GM12864 (cell line): ENCODE measurements at regions not wholly inside any gene's neighbourhood (a gene's known extent, or its start where the extent isn't known, plus 50 kb on each side); places are given as distances from the start of the nearest gene placed in this dataset.
"Not testable (repeated sequence)": the region's sequence is repeated elsewhere in the genome, so short reads cannot be mapped to it uniquely, and the experiment has no call there.

Source experiments
- DNase-seq: peaks from one replicate; pipeline ENCODE4 v3.0.0-alpha.2; 2011; ENCODE audit warnings: low read depth
- H3K4me3 ChIP-seq: 2 replicates; pipeline ENCODE4 v1.5.1; 2011; ENCODE audit warnings: mild to moderate bottlenecking, low read depth, low read length, control low read depth
- TF ChIP-seq, protein P1 (sequence below): IDR thresholded peaks from 2 replicates; pipeline ENCODE4 v1.5.1; 2011; ENCODE audit warnings: low read depth, mild to moderate bottlenecking, moderate library complexity, low read length, control low read depth, inconsistent platforms; ENCODE audit errors: missing control alignments

DNA sequence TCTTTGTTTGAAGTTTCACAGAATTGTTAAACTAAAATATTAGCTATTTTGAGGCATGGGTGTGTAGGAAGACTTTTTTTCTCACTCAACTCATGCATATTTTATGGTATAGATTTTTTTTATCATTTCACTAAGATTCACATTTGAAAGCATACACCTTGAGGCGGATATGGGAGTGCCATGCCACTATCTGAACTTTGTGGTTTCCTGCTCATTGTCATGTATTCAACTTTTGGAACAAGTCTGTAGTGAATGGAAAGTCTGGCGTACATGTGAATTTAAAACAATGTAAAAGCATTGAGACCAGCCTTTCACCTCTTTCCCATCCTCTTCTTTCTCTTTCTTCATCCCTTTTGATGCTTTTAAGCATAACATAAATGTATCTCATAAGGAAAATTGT lies 147.9 kb downstream of the TPBG start:
- TF ChIP-seq, protein P1, sequence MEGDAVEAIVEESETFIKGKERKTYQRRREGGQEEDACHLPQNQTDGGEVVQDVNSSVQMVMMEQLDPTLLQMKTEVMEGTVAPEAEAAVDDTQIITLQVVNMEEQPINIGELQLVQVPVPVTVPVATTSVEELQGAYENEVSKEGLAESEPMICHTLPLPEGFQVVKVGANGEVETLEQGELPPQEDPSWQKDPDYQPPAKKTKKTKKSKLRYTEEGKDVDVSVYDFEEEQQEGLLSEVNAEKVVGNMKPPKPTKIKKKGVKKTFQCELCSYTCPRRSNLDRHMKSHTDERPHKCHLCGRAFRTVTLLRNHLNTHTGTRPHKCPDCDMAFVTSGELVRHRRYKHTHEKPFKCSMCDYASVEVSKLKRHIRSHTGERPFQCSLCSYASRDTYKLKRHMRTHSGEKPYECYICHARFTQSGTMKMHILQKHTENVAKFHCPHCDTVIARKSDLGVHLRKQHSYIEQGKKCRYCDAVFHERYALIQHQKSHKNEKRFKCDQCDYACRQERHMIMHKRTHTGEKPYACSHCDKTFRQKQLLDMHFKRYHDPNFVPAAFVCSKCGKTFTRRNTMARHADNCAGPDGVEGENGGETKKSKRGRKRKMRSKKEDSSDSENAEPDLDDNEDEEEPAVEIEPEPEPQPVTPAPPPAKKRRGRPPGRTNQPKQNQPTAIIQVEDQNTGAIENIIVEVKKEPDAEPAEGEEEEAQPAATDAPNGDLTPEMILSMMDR: no peak
- no peak for DNase-seq
- H3K4me3 ChIP-seq: no peak overlapping the region

DNA sequence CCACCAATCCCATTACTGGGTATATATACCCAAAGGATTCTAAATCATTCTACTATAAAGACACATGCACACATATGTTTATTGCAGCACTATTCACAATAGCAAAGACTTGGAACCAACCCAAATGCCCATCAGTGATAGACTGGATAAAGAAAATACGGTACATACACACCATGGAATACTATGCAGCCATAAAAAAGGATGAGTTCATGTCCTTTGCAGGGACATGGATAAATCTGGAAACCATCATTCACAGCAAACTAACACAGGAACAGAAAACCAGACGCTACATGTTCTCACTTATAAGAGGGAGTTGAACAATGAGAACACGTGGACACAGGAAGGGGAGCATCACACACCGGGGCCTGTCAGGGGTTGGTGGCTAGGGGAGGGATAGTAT lies 154.3 kb downstream of the TPBG start:
- not testable (repeated sequence) for DNase-seq, H3K4me3 ChIP-seq

DNA sequence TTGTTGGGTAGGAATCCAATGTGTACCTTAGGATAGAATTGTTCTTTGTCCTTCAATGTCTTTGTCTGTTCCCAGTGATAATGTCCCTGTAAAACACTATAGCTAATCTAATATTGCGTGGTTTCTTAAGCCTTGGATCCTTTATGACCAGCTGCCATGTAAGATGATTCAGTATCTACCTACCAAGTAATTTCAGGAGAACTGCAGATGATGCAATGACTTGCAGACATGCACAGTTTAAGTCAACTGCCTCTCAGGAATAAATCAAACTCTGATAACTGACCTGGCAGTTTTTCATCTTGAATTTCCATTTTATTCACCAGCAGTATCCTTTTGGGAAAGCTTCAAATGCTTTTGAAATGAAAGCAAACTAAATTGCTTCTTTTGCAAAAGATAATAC lies 157.8 kb downstream of the TPBG start:
- TF ChIP-seq, protein P1: no peak
- DNase-seq: no peak
- no peak overlapping the region for H3K4me3 ChIP-seq

DNA sequence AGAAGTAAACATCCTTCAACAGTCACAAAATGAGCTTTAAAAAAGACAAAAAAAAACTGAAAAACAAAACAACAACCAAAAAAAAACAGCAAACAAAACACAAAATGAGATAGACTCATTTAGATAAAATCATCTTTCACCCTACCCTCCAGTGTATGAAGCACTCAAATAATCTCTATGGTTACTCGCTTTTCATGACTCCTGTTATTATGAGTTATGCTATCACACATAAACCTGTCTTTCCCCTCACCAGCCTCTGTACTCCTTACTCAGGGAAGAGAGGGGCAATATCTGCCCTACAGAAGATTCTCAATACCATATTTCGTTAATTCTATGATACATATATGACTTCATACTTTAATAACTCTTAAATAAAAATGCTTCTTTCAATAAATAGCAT lies 158.2 kb downstream of the TPBG start:
- DNase-seq: no peak
- TF ChIP-seq, protein P1: no peak

DNA sequence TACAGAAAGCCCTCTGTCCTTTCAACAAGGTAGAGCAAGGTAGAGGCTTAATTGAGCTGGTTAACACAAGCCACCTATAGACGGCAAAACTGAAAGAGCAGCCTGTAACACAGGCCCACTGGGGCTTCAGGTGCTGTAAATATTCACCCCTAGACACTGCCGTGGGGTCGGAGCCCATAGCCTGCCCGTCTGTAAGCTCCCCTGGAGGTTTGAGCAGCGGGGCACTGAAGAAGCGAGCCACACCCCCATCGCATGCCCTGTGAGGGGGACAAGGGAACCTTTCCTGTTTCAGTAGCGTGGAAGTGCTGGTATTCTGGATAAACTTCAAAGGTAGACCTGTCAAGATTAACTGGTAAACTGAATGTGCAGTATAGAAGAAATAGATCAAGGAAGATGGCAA lies 160.4 kb downstream of the TPBG start:
- DNase-seq: no peak
- TF ChIP-seq, protein P1: no peak

More for the DNA sequence above, 158.2 kb downstream of the TPBG start:
- no peak overlapping the region for H3K4me3 ChIP-seq

DNA sequence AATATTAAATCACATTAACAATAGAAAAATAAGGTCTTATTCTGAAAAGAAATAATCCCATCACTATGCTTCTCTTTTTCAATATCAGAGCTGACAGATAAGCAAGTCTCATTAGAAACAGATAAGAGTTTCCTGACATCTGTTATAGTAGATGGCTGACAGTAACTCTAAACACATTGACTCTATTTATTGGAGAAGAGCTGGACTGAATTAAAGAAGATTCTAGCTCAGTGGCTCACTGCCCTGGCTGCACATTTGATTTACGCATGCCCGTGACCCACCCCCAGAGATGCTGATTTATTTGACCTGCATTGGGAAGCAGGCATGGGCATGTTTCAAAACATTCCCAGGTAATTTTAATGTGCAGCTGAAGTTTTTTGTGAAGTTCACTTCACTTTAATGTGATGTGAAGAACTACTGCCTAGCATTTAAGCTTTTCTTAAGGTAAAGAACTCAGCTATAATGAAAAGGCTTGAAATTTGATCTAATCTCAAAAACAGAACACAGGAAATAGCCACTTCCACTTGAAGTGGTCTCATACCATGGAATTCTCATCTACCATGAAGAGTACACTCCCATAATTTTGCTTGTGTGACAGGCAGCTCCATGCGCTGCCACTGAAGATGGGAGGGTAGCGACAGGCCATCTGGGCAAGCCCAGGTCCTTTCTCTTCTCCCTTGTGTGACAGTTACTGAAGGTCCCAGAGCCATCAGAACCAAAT lies 162.3 kb downstream of the TPBG start:
- H3K4me3 ChIP-seq: no peak overlapping the region
- TF ChIP-seq, protein P1: no peak
- no peak for DNase-seq

More for the DNA sequence above, 160.4 kb downstream of the TPBG start:
- no peak overlapping the region for H3K4me3 ChIP-seq

DNA sequence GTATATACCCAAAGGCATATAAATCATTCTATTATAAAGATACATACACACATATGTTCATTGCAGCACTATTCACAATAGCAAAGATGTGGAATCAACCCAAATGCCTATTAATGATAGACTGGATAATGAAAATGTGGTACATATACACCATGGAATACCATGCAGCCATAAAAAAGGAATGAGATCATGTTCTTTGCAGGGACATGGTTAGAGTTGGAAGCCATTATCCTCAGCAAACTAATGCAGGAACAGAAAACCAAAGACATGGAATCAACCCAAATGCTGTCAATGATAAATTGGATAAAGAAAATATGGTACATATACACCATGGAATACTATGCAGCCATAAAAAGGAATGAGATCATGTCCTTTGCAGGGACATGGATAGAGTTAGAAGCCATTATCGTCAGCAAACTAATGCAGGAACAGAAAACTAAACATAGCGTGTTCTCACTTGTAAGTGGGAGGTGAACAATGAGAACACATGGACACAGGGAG lies 166.4 kb downstream of the TPBG start:
- not testable (repeated sequence) for DNase-seq, H3K4me3 ChIP-seq

DNA sequence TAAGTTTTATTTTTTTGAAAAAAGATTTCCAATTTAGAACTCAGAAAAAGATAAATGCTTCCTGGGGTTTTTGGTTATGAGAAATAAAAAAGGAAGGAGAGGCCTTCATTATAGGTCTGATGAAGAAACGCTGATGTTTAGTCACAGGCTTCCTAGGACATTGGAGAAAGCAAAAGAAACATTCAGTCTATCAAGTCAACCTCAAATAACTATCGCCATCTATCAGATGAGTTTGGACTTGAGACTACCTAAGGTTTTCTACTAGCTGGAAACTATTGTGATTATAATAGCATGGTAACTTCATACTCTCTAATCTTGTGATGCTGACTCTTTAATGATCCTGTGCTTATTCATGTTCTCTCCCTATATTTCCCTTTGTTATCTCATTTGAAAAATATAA lies 171.3 kb downstream of the TPBG start:
- no peak for DNase-seq
- no peak overlapping the region for H3K4me3 ChIP-seq
- TF ChIP-seq, protein P1: no peak

DNA sequence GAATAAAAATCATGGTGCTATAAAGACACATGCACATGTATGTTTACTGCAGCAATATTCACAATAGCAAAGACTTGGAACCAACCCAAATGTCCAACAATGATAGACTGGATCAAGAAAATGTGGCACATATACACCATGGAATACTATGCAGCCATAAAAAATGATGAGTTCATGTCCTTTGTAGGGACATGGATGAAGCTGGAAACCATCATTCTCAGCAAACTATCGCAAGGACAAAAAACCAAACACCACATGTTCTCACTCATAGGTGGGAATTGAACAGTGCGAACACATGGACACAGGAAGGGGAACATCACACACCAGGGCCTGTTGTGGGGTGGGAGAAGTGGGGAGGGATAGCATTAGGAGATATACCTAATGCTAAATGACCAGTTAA lies 185.9 kb downstream of the TPBG start:
- not testable (repeated sequence) for DNase-seq, H3K4me3 ChIP-seq

DNA sequence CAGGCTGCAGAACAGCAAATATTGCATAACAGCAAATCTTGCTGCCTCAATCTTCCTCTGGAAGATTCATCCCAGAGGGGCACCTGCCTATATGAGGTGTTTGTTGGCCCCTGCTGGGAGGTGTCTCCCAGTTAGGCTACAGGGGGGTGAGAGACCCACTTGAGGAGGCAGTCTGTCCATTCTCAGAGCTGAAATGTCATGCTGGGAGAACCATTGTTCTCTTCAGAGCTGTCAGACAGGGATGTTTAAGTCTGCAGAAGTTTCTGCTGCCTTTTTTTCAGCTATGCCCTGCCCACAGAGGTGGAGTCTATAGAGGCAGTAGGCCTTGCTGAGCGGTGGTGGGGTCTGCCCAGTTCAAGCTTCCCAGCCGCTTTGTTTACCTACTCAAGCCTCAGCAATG lies 187.7 kb downstream of the TPBG start:
- not testable (repeated sequence) for H3K4me3 ChIP-seq, DNase-seq
